NCI-H82 (cell line): ENCODE measurements at regions not wholly inside any gene's neighbourhood (a gene's known extent, or its start where the extent isn't known, plus 50 kb on each side); places are given as distances from the start of the nearest gene placed in this dataset.
"Not testable (repeated sequence)": the region's sequence is repeated elsewhere in the genome, so short reads cannot be mapped to it uniquely, and the experiment has no call there.

Experiments
- DNase-seq: peaks from one replicate; lab custom pipeline; 2025; lab: John Stamatoyannopoulos, UW

DNA sequence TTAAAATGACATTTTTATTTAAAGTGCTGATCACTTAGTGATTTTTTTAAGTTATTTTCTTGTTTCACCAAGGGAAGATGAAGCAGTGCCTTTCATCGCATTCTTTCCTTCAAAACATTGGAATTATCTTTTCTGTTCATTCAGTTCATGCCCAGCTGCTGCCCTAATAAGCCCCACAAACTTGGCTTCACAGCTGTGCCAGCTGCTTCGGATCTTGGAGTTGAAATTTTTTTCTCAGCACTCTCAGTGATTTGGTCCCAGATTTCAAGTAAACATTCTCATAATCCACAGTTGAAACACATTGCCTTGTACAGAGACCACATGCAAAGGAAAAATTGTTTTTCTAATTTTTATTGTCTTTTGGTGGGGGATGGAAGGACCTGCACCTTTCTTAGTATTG is 353.3 kb upstream of the LRP1B start:
- no peak for DNase-seq

- DNase-seq = no peak
Measured at GRCh38 chr2:142483653-142484052, 352.8 kb upstream of the LRP1B start.

DNA sequence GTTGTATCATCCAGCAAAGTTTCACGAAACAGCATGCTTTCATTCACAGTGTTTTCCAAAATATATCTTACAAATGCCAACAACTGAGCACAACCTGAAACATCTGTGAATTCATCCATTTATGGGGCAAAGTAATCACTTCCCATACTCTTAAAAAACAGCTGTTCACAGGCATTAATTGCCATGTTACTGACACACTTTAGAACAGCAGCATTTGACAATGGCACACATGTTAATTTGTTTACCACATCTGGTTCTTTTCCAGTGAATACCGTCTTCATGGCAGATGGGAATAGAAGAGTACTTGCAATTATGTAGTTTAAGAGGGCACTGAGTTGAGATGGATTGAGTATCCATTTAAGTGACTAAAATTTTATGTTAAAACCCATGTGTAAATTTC is 347.4 kb upstream of the LRP1B start:
- DNase-seq = no peak

GRCh38 chr2:142472382-142472781 is 341.6 kb upstream of the LRP1B start:
- DNase-seq = peak; percentile 23

- peak; percentile 65 for DNase-seq
Measured at GRCh38 chr2:142467321-142467720, 336.5 kb upstream of the LRP1B start.

DNA sequence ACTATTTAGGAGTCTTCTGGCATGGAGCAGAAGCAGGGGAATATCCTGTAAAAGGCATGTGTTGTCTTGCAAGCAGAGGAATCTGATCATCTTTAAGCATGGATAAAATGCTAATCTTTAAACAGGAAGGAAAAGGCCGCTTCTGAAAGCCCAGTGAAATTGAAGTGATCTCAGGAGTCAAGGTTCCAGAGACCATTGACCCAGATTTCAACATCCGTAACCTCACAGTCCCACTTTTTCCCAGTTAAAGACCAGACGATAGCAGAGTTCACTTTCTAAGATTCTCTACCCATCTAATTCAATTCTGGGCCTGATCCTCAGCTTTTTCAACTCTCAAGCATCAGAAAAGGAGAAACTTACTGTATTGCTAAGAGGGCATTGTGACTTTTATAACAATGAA is 332.2 kb upstream of the LRP1B start:
- DNase-seq = no peak

DNA sequence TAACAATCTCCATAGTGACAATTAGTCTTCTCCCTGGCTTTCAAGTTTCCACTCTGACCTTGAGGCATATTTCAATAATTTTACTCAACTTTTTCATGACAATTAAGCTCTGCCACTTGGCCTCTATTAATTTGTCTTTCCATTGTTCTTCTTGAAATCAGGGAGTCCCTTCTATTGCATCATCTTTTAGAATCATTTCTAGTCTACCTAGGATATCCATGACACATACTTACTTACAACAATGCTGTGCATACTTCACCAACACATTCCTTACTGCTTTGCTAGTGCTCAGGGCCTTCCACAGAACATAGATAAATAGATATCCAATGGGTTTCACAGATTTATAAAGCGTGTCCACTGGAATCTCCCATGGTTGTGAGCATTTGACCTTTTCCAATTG is 331.5 kb upstream of the LRP1B start:
- DNase-seq = no peak

- DNase-seq = no peak
Measured at GRCh38 chr2:142445551-142446072, 314.8 kb upstream of the LRP1B start.

DNA sequence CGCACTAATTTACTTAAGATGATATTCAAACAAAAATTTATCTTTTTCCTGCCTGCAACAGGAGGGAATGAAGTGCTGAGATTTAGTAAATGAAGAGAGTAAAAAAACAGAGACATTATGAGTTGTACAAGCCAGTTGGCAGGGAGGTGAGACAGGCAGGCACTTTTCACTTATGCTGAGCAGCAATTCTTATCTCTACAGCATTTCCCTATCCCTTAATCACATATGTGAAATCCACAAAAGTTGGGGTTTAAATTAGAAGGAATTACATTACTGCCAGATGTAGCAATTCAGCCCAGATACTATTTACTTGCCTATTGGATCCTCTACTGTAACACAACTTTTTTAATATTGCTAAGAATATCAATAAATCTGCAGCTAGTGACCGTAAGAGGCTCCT is 314.2 kb upstream of the LRP1B start:
- DNase-seq = no peak

- peak; percentile 36 for DNase-seq
Measured at GRCh38 chr2:142435847-142436246, 305.0 kb upstream of the LRP1B start.

DNA sequence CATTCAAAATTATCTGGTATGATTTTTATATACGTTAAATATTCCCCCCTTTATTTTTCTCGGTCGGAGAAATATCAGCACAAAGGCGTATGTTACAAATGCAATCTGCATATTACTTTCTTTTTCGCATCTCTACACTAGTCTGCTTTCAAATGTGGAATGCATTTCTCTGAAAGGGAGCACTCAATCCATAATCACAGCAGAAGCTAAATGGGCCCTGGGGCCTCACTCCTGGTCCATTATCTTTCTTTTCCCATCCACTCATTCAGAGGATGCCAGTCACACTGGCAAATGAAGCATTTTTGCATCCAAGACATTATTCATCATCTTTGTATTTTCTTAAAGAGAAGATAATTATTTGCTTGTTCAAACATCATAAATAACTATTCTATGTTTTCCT is 295.2 kb upstream of the LRP1B start:
- no peak for DNase-seq

- DNase-seq = no peak
Measured at GRCh38 chr2:142425551-142425950, 294.7 kb upstream of the LRP1B start.

DNA sequence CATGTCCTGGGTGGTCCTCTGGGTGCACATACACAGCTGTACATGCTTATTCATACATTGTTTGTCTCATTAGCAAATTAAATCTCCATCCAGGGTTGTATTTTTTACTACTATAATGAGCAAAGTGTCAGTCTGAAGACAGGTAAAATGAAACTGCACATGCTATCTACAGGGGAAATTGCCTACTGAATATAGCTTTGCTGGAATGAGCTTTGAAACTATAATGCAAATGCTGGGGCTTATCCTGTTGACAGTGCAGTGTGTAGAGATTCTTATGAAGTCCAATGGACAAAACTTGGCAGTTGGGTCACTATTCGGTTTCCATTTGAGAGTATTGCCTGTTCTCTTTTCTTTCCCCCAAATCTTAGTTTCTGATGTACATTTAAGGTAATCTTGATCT is 292.8 kb upstream of the LRP1B start:
- DNase-seq = no peak

- DNase-seq = no peak
Measured at GRCh38 chr2:142422769-142423168, 292.0 kb upstream of the LRP1B start.

DNA sequence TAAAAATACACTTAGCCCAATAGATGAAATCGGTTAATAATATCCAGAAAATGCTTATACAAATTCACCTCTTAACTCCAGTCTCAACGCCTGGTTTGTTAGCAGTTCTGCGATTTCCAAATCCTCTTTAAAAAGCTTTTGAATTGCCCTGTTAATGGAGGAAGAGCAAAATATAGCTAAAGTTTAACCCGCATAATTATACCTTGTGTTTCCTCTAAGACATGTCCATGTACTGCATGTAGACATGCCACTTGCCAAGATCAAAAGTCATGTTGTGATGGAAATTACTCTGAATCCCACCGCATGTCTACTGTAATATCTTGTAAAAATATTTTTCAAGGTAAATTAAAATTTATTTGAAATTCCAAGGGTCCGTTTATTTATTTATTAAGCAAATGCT is 291.2 kb upstream of the LRP1B start:
- DNase-seq = no peak

- not testable (repeated sequence) for DNase-seq
Measured at GRCh38 chr2:142418699-142419098, 287.9 kb upstream of the LRP1B start.

DNA sequence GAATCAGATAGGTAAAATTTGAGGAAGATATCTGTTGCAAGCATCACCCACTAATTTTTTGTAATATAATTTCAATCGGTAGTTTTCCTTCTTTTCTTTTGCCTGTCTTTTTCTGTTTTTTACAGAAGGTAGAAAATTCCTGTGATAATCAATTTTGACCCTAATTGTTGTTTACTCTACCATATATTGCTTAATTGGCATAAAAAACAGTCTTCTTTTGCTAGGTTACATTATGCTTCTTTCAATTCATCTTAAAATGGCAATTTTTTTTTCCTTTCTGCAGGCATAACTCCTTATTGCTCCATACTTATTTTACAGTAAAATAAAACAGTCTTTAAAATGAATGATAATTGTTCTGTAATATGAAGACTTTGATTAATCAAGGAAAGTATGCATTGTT is 286.2 kb upstream of the LRP1B start:
- DNase-seq = no peak

GRCh38 chr2:142415461-142415860 is 284.6 kb upstream of the LRP1B start:
- no peak for DNase-seq

- no peak for DNase-seq
Measured at GRCh38 chr2:142398212-142398611, 267.4 kb upstream of the LRP1B start.

DNA sequence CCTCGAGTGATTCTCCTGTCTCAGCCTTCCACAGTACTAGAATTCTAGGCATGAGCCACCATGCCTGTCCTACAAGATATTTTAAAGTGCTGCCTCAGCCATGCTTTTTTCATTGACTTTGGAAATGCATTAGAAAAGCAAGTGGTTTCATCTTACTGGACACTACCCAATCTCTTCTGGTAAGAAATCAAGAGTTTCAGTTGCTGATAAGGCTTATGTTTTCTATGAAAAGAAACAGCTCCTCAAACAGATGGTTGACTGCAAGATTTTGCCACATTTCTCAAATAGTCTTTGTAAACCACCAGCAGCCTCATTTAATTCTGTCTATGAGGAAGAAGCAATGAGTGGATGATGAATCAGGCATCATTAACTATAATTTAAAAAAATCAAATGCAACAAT is 264.5 kb upstream of the LRP1B start:
- no peak for DNase-seq

GRCh38 chr2:142380372-142380771 is 249.6 kb upstream of the LRP1B start:
- no peak for DNase-seq

GRCh38 chr2:142362069-142362468 is 231.3 kb upstream of the LRP1B start:
- DNase-seq = not testable (repeated sequence)

DNA sequence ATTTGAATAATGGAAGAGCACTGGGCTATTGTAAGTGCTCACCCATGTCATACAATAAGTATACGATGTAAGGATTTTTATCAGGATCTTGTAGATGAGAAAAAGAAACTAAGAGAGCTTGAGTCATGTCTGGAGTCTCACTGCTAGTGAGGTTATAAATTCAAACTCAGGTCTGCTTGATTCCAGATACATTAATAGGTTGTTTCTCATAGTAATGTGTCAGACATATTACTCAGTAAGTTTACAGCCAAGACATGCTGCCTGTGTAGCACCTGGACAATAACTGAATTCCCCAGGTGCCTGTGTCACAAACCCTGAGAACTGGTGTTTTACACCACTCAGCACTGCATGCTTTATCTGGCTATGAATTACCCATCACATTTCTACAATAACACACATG is 216.9 kb upstream of the LRP1B start:
- no peak for DNase-seq

- DNase-seq = no peak
Measured at GRCh38 chr2:142339261-142339660, 208.4 kb upstream of the LRP1B start.

GRCh38 chr2:142332196-142332595 is 201.4 kb upstream of the LRP1B start:
- DNase-seq = no peak
